Bronchial epithelial cell (primary cell): ENCODE measurements at regions not wholly inside any gene's neighbourhood (a gene's known extent, or its start where the extent isn't known, plus 50 kb on each side); places are given as distances from the start of the nearest gene placed in this dataset.

ENCODE experiments used
- DNase-seq: peaks from one replicate; pipeline ENCODE4 v3.0.0-alpha.2; 2010; ENCODE audit warnings: low read depth
- FAIRE-seq: peaks from 2 replicates; lab custom pipeline; 2011; peaks lifted over from hg19 to GRCh38; lab: Jason Lieb, UNC
- H3K27me3 ChIP-seq: 2 replicates; pipeline ENCODE4 v1.5.1; 2011; ENCODE audit warnings: low read length; ENCODE audit not compliant: control insufficient read depth, insufficient read depth
- H3K36me3 ChIP-seq: 2 replicates; pipeline ENCODE4 v1.5.1; 2011; ENCODE audit warnings: low read length; ENCODE audit not compliant: control insufficient read depth, insufficient read depth
- H3K4me3 ChIP-seq: 2 replicates; pipeline ENCODE4 v1.5.1; 2011; ENCODE audit warnings: mild to moderate bottlenecking, low read depth, low read length, control low read depth
- CTCF ChIP-seq: IDR thresholded peaks from 2 replicates; pipeline ENCODE4 v1.5.1; 2011; ENCODE audit warnings: mild to moderate bottlenecking, moderate library complexity, low read length, control low read depth, inconsistent platforms; ENCODE audit not compliant: insufficient read depth, severe bottlenecking

- Histone ChIP-seq H3K27me3 (no peaks in the 10 kb centered on the region), H3K36me3 (no peaks in the 10 kb centered on the region), H3K4me3 (no peak overlapping the region)
- no peak for DNase-seq
- TF ChIP-seq CTCF: no peak
- FAIRE-seq: no peak
These were observed 127.3 kb downstream of the NOC3L start for GRCh38 chr10:94235461-94235860.

GRCh38 chr10:94238006-94238617 lies 124.6 kb downstream of the NOC3L start:
- H3K4me3 ChIP-seq: no peak overlapping the region
- no peak for TF ChIP-seq CTCF
- H3K27me3 ChIP-seq: no peaks in the 10 kb centered on the region
- H3K36me3 ChIP-seq: no peaks in the 10 kb centered on the region
- FAIRE-seq: no peak
- DNase-seq: no peak

- DNase-seq (no peak), FAIRE-seq (no peak)
- Histone ChIP-seq H3K4me3 (no peak overlapping the region), H3K27me3 (no peaks in the 10 kb centered on the region), H3K36me3 (no peaks in the 10 kb centered on the region)
- TF ChIP-seq CTCF: no peak
These were observed 123.0 kb downstream of the NOC3L start for GRCh38 chr10:94239696-94240095.

GRCh38 chr10:94240491-94240890 lies 122.2 kb downstream of the NOC3L start:
- FAIRE-seq: no peak
- H3K36me3 ChIP-seq: no peaks in the 10 kb centered on the region
- no peaks in the 10 kb centered on the region for H3K27me3 ChIP-seq

GRCh38 chr10:94240901-94241300 lies 121.8 kb downstream of the NOC3L start:
- Histone ChIP-seq H3K4me3 (no peak overlapping the region), H3K27me3 (no peaks in the 10 kb centered on the region), H3K36me3 (no peaks in the 10 kb centered on the region)
- TF ChIP-seq CTCF: no peak
- FAIRE-seq (no peak), DNase-seq (no peak)

More at GRCh38 chr10:94240491-94240890, 122.2 kb downstream of the NOC3L start:
- no peak for DNase-seq
- no peak for TF ChIP-seq CTCF
- H3K4me3 ChIP-seq: no peak overlapping the region

- no peaks in the 10 kb centered on the region for H3K36me3 ChIP-seq
- no peak overlapping the region for H3K4me3 ChIP-seq
- no peak for TF ChIP-seq CTCF
- FAIRE-seq (no peak), DNase-seq (no peak)
- no peaks in the 10 kb centered on the region for H3K27me3 ChIP-seq
These were observed 111.6 kb downstream of the NOC3L start for GRCh38 chr10:94251098-94251497.
